Upper lobe of right lung (tissue), 1 donor: ENCODE measurements at regions not wholly inside any gene's neighbourhood (a gene's known extent, or its start where the extent isn't known, plus 50 kb on each side); places are given as distances from the start of the nearest gene placed in this dataset.

ENCODE experiments used
- ATAC-seq: fragments of 200-7000 bp; cut with Tn5 transposase; one replicate; pipeline ENCODE4 v1.9.1; 2020; ENCODE audit warnings: mild to moderate bottlenecking, moderate library complexity
- DNase-seq: peaks from one replicate; pipeline ENCODE4 v3.0.0-alpha.2; 2020
- H3K27ac ChIP-seq: fragments of 200-600 bp; one replicate; pipeline ENCODE4 v1.8.0; 2022
- H3K27me3 ChIP-seq: fragments of 200-600 bp; one replicate; pipeline ENCODE4 v1.8.0; 2022; ENCODE audit warnings: mild to moderate bottlenecking
- H3K36me3 ChIP-seq: fragments of 200-600 bp; one replicate; pipeline ENCODE4 v1.8.0; 2022
- H3K4me1 ChIP-seq: fragments of 200-600 bp; one replicate; pipeline ENCODE4 v1.8.0; 2022
- H3K4me3 ChIP-seq: fragments of 200-600 bp; one replicate; pipeline ENCODE4 v1.8.0; 2022; ENCODE audit warnings: mild to moderate bottlenecking
- H3K9me3 ChIP-seq: fragments of 200-600 bp; one replicate; pipeline ENCODE4 v1.8.0; 2022
- CTCF ChIP-seq: fragments of 200-600 bp; IDR thresholded peaks from one replicate; pipeline ENCODE4 v1.8.0; 2022; ENCODE audit warnings: antibody characterized with exemption
- intact Hi-C: fragments of 100-400 bp; cut with DNase I; formaldehyde crosslinking; loops from one replicate; pipeline ENCODE4 v1.11.0; 2022
- donor health status: DM: no; HTN: yes; CAD: no; lungs with severe emphysema.

- no peaks in the 10 kb centered on the region for H3K9me3 ChIP-seq
- TF ChIP-seq CTCF: no peak
- intact Hi-C loops: no loop called here
- no peaks in the 10 kb centered on the region for H3K36me3 ChIP-seq
- ATAC-seq (no peak), DNase-seq (no peak)
- H3K27me3 ChIP-seq: no peaks in the 10 kb centered on the region
- H3K27ac ChIP-seq: no peak overlapping the region
- no peaks in the 10 kb centered on the region for H3K4me1 ChIP-seq
- H3K4me3 ChIP-seq: no peak overlapping the region
Measured at GRCh38 chr3:3606321-3606720, 192.9 kb upstream of the LRRN1 start.

GRCh38 chr3:3605226-3605625 is 194.0 kb upstream of the LRRN1 start:
- intact Hi-C loops: no loop called here
- ATAC-seq: no peak
- no peak for TF ChIP-seq CTCF
- H3K36me3 ChIP-seq: no peaks in the 10 kb centered on the region
- H3K4me1 ChIP-seq: no peaks in the 10 kb centered on the region
- no peak for DNase-seq
- no peak overlapping the region for H3K27ac ChIP-seq
- H3K27me3 ChIP-seq: no peaks in the 10 kb centered on the region
- H3K4me3 ChIP-seq: no peak overlapping the region
- H3K9me3 ChIP-seq: no peaks in the 10 kb centered on the region

- Histone ChIP-seq H3K9me3 (no peaks in the 10 kb centered on the region), H3K36me3 (no peaks in the 10 kb centered on the region), H3K27me3 (no peaks in the 10 kb centered on the region), H3K4me3 (no peak overlapping the region), H3K4me1 (no peaks in the 10 kb centered on the region), H3K27ac (no peak overlapping the region)
- ATAC-seq: no peak
- intact Hi-C loops: no loop called here
- TF ChIP-seq CTCF: no peak
- no peak for DNase-seq
Measured at GRCh38 chr3:3603351-3603750, 195.9 kb upstream of the LRRN1 start.

DNA sequence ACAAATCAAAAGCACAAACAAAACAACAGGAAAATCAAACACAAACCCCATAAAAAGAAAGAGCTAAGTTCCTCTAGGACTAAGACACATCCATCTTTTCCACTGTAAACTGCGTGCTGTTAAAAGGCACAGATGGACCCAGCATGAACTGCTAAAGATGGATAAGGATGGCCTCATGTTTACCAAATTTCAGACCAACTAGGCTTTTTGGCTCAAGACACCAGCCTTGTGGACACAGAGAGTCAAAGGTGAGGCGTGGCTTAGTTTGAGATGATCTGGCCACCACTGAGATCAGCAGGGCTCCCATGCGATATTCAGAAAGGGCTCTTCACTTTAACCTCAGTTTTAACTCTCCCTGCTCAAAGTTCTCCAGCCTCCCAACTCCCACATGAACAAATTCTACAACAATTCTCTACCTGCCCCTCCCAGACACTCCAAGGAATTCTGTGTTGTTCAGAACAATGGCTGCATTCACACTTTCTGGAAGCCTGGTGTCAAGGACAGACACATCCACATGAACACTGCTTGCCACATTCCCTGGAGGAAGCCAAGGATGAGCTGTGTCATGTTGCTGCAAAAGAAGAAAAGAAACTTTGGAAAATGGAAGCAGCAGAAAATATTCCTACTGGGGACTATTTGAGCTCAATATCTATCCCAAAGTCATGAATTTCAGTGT is 198.4 kb upstream of the LRRN1 start:
- H3K9me3 ChIP-seq: no peaks in the 10 kb centered on the region
- no peak overlapping the region for H3K27ac ChIP-seq
- no peak overlapping the region for H3K4me3 ChIP-seq
- TF ChIP-seq CTCF: no peak
- H3K4me1 ChIP-seq: no peaks in the 10 kb centered on the region
- intact Hi-C loops: no loop called here
- no peaks in the 10 kb centered on the region for H3K36me3 ChIP-seq
- DNase-seq (no peak), ATAC-seq (no peak)
- no peaks in the 10 kb centered on the region for H3K27me3 ChIP-seq

DNA sequence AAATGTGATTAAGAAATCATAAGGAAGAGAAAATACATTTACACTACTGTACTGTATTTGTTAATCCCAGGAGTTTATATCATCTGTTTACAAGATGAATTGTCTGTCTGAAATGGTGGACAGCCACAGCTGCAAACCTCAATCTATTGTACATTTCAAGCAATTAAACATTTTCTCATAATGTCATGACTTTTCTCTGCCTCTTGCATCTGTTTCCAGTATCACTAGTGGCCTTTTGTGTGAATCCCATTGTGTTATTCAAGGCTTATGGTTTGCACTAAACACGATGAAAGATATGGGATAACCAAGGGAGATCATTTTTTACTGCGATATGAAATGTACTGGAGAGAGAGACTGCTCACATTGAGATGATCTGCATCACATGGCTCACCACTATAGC is 200.2 kb upstream of the LRRN1 start:
- ATAC-seq: no peak

More for the DNA sequence above, 200.2 kb upstream of the LRRN1 start:
- DNase-seq: no peak
- Histone ChIP-seq H3K36me3 (no peaks in the 10 kb centered on the region), H3K27me3 (no peaks in the 10 kb centered on the region), H3K4me3 (no peak overlapping the region), H3K27ac (no peak overlapping the region), H3K4me1 (no peaks in the 10 kb centered on the region), H3K9me3 (no peaks in the 10 kb centered on the region)
- no peak for TF ChIP-seq CTCF
- intact Hi-C loops: no loop called here
